ENCODE measurements at regions not wholly inside any gene's neighbourhood (a gene's known extent, or its start where the extent isn't known, plus 50 kb on each side); places are given as distances from the start of the nearest gene placed in this dataset.

DNA sequence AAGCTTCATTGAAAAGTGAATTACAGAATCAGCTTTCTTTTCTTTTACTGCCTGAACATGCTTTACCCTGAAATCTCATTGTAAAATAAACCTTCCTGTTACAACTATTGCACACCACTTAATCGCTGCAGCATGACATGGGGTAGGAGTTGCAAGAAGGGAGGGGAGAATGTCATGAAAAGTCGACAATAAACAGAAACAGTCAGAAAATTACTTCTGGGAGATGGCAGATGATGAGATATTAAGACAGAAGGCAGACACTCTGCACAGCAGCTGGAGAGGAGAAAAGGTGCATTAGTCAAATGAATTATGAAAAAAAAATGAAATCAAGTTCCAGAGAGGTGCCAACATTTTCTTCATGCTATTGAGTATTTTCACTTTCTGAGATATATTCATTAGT, 287.7 kb downstream of the PCDH7 start:
- TF ChIP-seq CTCF (IDR thresholded peaks at IDR 0.05) = no peak
- Mint-ChIP-seq H3K9me3 (ENCODE audit: unreplicated experiment) (no peaks in the 10 kb centered on the region), H3K4me1 (ENCODE audit: unreplicated experiment) (peaks cover 5% of the 10 kb centered on the region), H3K27me3 (ENCODE audit: unreplicated experiment) (no peaks in the 10 kb centered on the region), H3K4me3 (ENCODE audit: unreplicated experiment) (no peak overlapping the region), H3K27ac (ENCODE audit: unreplicated experiment) (no peak overlapping the region), H3K36me3 (ENCODE audit: unreplicated experiment) (peaks cover 4% of the 10 kb centered on the region)
- no peak for DNase-seq (ENCODE audit: extremely low spot score, unreplicated experiment)

DNA sequence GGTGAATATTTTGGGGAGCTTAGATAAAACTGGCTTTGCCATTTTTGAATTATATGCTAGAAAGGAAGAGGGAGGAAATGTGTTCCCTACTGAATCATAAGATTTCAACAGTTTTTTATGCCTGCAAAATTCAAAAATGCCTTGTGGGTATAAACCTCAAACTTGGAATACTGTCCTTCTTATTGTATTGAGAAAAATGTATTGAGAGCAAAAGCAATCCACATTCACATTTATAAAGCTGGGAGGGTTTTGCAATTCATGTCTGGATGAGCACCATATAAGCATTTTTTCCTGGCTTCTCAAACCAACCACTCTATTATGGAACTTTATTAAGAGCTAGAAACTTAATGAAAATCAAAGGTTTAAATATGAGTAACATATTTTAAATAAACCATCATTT, 289.8 kb downstream of the PCDH7 start:
- no peak overlapping the region for H3K4me3 Mint-ChIP-seq (ENCODE audit: unreplicated experiment)
- no peaks in the 10 kb centered on the region for H3K27me3 Mint-ChIP-seq (ENCODE audit: unreplicated experiment)
- no peak overlapping the region for H3K27ac Mint-ChIP-seq (ENCODE audit: unreplicated experiment)
- no peaks in the 10 kb centered on the region for H3K9me3 Mint-ChIP-seq (ENCODE audit: unreplicated experiment)
- H3K36me3 Mint-ChIP-seq (ENCODE audit: unreplicated experiment) = no peaks in the 10 kb centered on the region
- H3K4me1 Mint-ChIP-seq (ENCODE audit: unreplicated experiment) = peaks cover 10% of the 10 kb centered on the region
- no peak for DNase-seq (ENCODE audit: extremely low spot score, unreplicated experiment)
- TF ChIP-seq CTCF (IDR thresholded peaks at IDR 0.05) = no peak

GRCh38 chr4:31015123-31015522, 295.0 kb downstream of the PCDH7 start:
- Mint-ChIP-seq H3K36me3 (ENCODE audit: unreplicated experiment) (no peaks in the 10 kb centered on the region), H3K27ac (ENCODE audit: unreplicated experiment) (no peak overlapping the region), H3K27me3 (ENCODE audit: unreplicated experiment) (no peaks in the 10 kb centered on the region), H3K4me1 (ENCODE audit: unreplicated experiment) (peaks cover 14% of the 10 kb centered on the region), H3K9me3 (ENCODE audit: unreplicated experiment) (no peaks in the 10 kb centered on the region), H3K4me3 (ENCODE audit: unreplicated experiment) (no peak overlapping the region)
- TF ChIP-seq CTCF (IDR thresholded peaks at IDR 0.05) = no peak
- no peak for DNase-seq (ENCODE audit: extremely low spot score, unreplicated experiment)

DNA sequence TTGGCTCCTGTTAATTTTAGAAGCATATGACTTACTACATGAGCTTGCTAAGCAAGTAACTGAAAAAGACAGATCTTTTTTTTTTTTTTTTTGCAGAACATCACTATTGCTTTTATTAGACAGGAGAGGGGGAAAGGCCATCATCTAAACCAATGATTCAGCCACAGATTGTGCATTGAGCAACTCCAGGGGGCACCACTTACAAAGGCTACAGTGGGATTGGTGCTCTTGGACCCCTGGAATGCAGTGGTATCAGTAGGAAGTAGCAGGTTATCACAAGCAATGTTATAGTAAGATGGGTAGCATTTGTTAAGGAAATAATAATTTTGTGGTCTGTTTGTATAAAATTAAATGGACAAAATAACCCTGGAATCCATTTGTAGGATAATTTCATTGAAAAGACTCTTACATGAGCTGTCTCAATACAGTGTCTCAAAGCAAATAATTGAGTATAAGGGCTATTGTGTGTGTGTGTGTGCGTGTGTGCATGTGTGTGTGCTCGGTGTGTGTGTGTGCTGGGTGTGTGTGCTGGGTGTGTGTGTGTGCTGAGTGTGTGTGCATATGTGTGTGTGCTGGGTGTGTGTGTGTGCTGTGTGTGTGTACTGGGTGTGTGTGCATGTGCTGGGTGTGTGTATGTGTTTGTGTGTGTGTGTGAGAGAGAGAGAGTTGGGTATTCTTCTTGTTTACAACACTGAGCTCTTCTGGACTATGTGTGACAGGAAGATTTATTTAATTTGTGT, 296.3 kb downstream of the PCDH7 start:
- H3K4me3 Mint-ChIP-seq (ENCODE audit: unreplicated experiment) = no peak overlapping the region
- no peaks in the 10 kb centered on the region for H3K9me3 Mint-ChIP-seq (ENCODE audit: unreplicated experiment)

GRCh38 chr4:31020363-31020762, 300.2 kb downstream of the PCDH7 start:
- H3K4me1 Mint-ChIP-seq (ENCODE audit: unreplicated experiment) = peaks cover 15% of the 10 kb centered on the region
- H3K4me3 Mint-ChIP-seq (ENCODE audit: unreplicated experiment) = no peak overlapping the region
- no peaks in the 10 kb centered on the region for H3K27me3 Mint-ChIP-seq (ENCODE audit: unreplicated experiment)
- peaks cover 2% of the 10 kb centered on the region for H3K36me3 Mint-ChIP-seq (ENCODE audit: unreplicated experiment)
- no peaks in the 10 kb centered on the region for H3K9me3 Mint-ChIP-seq (ENCODE audit: unreplicated experiment)
- peak overlapping the region; percentile 2 for H3K27ac Mint-ChIP-seq (ENCODE audit: unreplicated experiment)
- no peak for DNase-seq (ENCODE audit: extremely low spot score, unreplicated experiment)
- no peak for TF ChIP-seq CTCF (IDR thresholded peaks at IDR 0.05)

More for the DNA sequence above, 296.3 kb downstream of the PCDH7 start:
- no peak overlapping the region for H3K27ac Mint-ChIP-seq (ENCODE audit: unreplicated experiment)
- H3K36me3 Mint-ChIP-seq (ENCODE audit: unreplicated experiment) = peaks cover 2% of the 10 kb centered on the region
- no peak for DNase-seq (ENCODE audit: extremely low spot score, unreplicated experiment)
- peaks cover 25% of the 10 kb centered on the region for H3K4me1 Mint-ChIP-seq (ENCODE audit: unreplicated experiment)
- no peak for TF ChIP-seq CTCF (IDR thresholded peaks at IDR 0.05)
- no peaks in the 10 kb centered on the region for H3K27me3 Mint-ChIP-seq (ENCODE audit: unreplicated experiment)
